Stimulated activated CD4-positive, alpha-beta T cell treated with anti-CD3 and anti-CD28 coated beads, Interleukin-2, amount 100 ng/mL, for 48 hours (primary cell): ENCODE measurements at regions not wholly inside any gene's neighbourhood (a gene's known extent, or its start where the extent isn't known, plus 50 kb on each side); places are given as distances from the start of the nearest gene placed in this dataset.

Experiments used
- DNase-seq, 2 donors: peaks; one replicate each; pipeline ENCODE4 v3.0.0-alpha.2; 2020

GRCh38 chr5:106768392-106768791, 902.3 kb downstream of the EFNA5 start:
- no peak for DNase-seq

GRCh38 chr5:106766916-106767315, 903.8 kb downstream of the EFNA5 start:
- no peak for DNase-seq

GRCh38 chr5:106759581-106759980, 911.2 kb downstream of the EFNA5 start:
- no peak for DNase-seq

GRCh38 chr5:106759152-106759551, 911.6 kb downstream of the EFNA5 start:
- no peak for DNase-seq

GRCh38 chr5:106757672-106758071, 913.1 kb downstream of the EFNA5 start:
- DNase-seq: no peak

- DNase-seq: no peak
These were observed 914.9 kb downstream of the EFNA5 start for GRCh38 chr5:106755789-106756188.

- DNase-seq: no peak
These were observed 915.7 kb downstream of the EFNA5 start for GRCh38 chr5:106755066-106755465.

GRCh38 chr5:106749826-106750225, 920.9 kb downstream of the EFNA5 start:
- no peak for DNase-seq

- DNase-seq: no peak
These were observed 931.6 kb downstream of the EFNA5 start for GRCh38 chr5:106739127-106739526.

- no peak for DNase-seq
These were observed 933.6 kb downstream of the EFNA5 start for GRCh38 chr5:106737111-106737510.

GRCh38 chr5:106732624-106733023, 938.1 kb downstream of the EFNA5 start:
- DNase-seq: no peak

- DNase-seq: no peak
These were observed 939.8 kb downstream of the EFNA5 start for GRCh38 chr5:106730912-106731311.

GRCh38 chr5:106730506-106730905, 940.2 kb downstream of the EFNA5 start:
- DNase-seq: no peak

- DNase-seq: no peak
These were observed 942.5 kb downstream of the EFNA5 start for GRCh38 chr5:106728208-106728607.

- DNase-seq: no peak
These were observed 943.7 kb downstream of the EFNA5 start for GRCh38 chr5:106727071-106727470.

GRCh38 chr5:106720367-106720766, 950.4 kb downstream of the EFNA5 start:
- DNase-seq: no peak

- no peak for DNase-seq
These were observed 970.9 kb downstream of the EFNA5 start for GRCh38 chr5:106699796-106700195.

- no peak for DNase-seq
These were observed 971.5 kb downstream of the EFNA5 start for GRCh38 chr5:106699198-106699597.

- no peak for DNase-seq
These were observed 972.6 kb downstream of the EFNA5 start for GRCh38 chr5:106698169-106698568.

- DNase-seq: no peak
These were observed 979.0 kb downstream of the EFNA5 start for GRCh38 chr5:106691701-106692100.

GRCh38 chr5:106690585-106690984, 980.2 kb downstream of the EFNA5 start:
- no peak for DNase-seq

- no peak for DNase-seq
These were observed 990.4 kb downstream of the EFNA5 start for GRCh38 chr5:106680330-106680729.

GRCh38 chr5:106677057-106677456, 993.7 kb downstream of the EFNA5 start:
- no peak for DNase-seq

- no peak for DNase-seq
These were observed 995.0 kb downstream of the EFNA5 start for GRCh38 chr5:106675687-106676086.

GRCh38 chr5:106673941-106674340, 996.8 kb downstream of the EFNA5 start:
- DNase-seq: no peak

- DNase-seq: no peak
These were observed 1008.9 kb downstream of the EFNA5 start for GRCh38 chr5:106661866-106662265.
